GM19239 (cell line): ENCODE measurements at regions not wholly inside any gene's neighbourhood (a gene's known extent, or its start where the extent isn't known, plus 50 kb on each side); places are given as distances from the start of the nearest gene placed in this dataset.

Source experiments
- DNase-seq: peaks from one replicate; pipeline ENCODE4 v3.0.0; 2011; ENCODE audit warnings: low spot score; ENCODE audit not compliant: insufficient read length
- FAIRE-seq: peaks from 2 replicates; lab custom pipeline; 2011; peaks lifted over from hg19 to GRCh38; lab: Jason Lieb, UNC

DNA sequence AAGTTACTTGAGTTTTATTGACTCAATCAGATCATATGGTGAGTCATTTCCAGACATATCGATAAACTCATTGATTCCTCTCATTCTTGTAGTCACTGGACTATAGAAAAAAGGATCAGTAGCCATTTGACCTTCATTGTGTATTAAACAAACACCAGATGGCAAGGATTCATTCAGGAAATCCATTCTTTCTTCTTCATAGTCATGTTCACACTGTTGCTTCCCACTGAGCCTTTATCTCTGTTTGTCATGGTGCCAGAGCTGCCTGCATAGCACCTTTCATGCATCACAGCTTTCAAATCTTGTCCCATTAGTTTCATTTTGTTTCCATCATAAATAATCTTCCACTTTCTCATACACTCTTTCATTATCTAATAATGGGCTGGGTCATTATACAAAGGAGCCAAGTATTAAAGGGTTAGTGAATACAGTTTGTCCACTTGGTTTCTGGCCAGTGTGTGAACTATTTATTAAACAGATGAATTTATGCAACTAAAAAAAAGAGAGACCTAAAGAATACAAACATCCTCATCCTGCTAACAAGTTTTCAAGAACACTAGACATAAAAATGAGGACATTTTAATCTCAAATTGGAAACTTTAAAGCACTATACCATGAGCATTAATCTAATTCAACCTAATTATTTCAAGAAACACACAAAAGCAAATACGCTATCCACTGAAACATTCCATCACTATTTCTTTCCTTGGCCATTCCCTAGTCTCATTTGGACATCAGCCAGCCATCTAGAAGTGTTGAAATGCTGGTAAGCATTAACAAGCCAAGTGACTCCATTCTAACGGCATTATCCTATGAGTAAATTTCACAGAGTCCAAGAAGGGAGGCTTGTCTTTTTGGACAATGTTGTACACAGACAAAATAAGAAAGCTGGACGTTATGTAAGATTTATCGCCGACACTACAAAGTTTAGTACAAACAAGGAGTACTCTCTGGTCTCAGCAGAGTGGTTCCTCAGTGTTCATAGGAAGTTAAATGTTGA, 476.5 kb downstream of the FOXG1 start:
- FAIRE-seq (no peak), DNase-seq (no peak)

DNA sequence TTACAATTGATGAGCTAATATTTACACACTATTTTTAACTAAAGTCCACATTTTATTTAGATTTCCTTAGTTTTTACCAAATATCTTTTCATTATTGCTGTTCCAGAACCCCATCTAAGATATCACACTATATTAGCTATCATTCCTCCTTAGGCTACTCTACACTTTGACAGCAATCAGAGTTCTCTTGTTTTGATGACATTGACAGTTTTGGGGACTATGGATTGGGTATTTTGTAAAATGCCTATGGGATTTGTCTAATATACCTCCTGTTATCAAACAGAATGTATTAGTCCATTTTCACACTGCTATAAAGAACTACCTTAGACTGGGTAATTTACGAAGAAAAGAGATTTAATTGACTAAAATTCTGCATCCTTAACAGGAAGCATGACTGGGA, 489.1 kb downstream of the FOXG1 start:
- FAIRE-seq (no peak), DNase-seq (no peak)

- FAIRE-seq (no peak), DNase-seq (no peak)
Measured at GRCh38 chr14:29262979-29263378, 496.4 kb downstream of the FOXG1 start.

DNA sequence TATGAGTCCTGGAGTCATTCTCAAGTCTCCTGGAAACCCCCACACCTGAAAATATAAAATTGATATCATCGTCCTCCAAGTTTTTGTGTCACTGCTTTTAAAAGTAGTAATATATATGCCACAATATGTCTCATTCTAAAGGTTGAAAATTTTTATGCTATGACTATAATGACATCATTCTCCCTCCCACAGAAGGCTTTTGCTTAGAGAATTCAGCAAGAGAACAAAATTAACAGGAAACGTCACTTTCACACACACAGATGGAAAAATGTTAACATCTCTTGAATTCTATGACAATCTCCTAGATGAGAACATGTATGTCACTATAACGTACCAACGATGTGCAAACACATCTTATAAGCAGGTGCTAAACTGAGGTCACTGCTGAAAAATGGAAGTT, 498.3 kb downstream of the FOXG1 start:
- no peak for FAIRE-seq

DNA sequence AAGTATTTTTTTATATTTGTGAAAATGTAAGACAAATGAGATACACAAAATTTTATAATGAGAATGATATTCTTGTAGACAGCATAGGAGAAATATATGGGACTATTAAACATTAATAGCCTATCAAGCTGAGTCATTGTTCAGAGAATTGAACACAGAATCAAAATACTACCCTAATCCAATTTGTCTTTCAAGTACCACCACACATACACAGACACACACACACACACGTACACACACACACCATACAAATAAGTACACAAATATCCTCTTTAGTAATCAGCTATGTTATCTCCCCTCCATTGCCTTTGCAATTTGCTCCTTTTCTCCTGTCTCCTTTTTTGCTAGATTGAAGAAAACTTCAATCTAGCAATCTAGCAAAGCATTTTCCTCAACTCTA, 499.3 kb downstream of the FOXG1 start:
- no peak for FAIRE-seq

More for the DNA sequence above, 498.3 kb downstream of the FOXG1 start:
- DNase-seq: no peak

GRCh38 chr14:29271669-29272068, 505.1 kb downstream of the FOXG1 start:
- FAIRE-seq (no peak), DNase-seq (no peak)

More for the DNA sequence above, 499.3 kb downstream of the FOXG1 start:
- no peak for DNase-seq

- FAIRE-seq (no peak), DNase-seq (no peak)
Measured at GRCh38 chr14:29273513-29273912, 506.9 kb downstream of the FOXG1 start.

DNA sequence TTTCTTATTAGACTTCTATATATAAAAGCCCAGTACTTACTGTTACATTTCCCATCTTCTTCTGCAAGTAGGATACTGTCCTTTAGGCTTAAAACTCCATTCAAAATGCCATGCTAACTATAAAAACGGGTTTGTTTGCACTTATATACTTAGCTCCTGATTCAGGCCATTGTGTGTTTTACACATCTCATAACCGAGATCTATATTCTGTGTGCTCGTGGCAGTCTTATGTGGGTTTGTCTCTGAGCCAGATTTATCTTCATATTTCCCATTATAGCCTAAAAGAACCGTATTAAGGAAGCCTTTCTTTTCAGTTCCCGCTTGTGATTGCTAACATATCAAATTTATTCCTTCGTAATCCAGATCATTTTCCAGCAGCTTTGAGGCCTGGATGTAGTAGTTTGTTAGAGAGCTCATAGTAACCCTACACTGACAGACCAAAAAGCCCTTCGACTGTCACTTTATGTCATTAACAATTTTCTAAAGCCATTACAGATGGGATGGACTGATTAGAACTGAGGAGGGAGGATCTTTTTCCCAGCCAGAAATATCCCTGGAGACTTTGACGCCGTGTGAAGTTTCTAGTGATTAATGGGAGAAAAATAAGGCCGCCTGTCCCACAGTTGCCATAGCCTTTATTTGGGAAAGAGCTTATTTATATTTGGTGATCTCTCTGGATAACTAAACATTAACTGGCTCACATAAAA, 508.5 kb downstream of the FOXG1 start:
- DNase-seq (no peak), FAIRE-seq (no peak)

DNA sequence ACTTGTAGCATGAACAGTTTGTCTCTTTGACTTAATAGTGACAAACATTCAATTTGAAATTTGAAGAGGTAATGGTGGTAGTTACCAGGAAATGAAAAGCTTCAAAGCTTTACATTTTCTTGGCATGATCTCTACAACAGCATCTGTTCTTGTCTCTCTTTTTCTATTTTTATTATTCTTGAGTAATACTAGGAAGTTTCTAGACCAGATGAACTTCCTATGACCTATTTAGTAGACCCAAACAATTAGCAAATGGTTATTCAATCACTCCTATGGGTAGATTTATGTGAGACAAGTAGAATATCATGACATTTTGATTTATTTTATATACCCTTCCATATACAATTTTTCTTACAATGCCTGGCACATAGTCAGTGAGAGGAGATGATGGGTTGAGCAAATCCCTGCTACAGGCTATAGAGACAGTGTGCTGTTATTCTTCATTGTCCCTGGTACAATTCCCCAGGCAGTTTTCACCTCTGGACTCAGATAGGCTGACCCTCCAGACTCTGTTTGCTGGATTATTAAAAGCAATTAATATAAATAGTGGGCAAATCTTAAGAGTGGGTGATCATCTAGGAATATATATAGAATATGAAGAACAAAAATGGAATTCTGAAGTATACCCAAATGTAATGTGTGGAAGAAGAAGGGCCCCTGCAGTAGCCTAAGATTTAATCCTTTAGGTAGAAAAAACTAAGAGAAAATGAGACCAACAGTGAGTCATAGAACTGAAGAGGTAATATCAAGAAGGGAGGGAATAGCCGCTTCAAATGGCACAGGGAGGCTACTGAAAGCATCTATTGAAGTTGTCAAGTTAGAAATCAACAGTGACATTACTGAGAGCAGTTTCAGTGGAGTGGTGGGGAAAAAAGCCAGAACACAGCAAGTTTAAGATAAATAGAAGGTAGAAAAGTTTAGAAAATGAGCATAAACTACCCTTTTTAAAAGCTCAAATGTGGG, 512.0 kb downstream of the FOXG1 start:
- DNase-seq: no peak
- no peak for FAIRE-seq

- no peak for DNase-seq
- no peak for FAIRE-seq
Measured at GRCh38 chr14:29282169-29282568, 515.6 kb downstream of the FOXG1 start.

- DNase-seq: no peak
- FAIRE-seq: no peak
Measured at GRCh38 chr14:29290441-29290840, 523.9 kb downstream of the FOXG1 start.

GRCh38 chr14:29299372-29299771, 532.8 kb downstream of the FOXG1 start:
- DNase-seq (no peak), FAIRE-seq (no peak)

DNA sequence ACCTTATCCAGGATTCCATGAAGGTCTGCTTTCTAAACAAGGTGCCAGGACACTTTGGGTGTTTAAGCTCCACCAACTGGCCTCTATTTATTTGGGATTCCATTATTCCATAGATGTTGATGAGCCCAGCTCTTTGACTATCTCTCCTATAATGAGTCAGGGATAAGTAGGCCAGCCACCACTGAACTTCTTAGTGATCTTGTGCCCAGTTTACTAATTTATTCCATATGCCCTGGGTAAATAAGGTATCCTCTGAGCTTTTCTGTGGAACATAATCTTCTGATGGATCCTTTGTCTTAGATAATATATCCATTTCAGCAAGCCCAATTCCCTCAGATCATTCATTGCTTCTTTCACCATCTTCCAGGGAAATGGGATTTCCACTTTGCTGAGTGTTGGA, 535.0 kb downstream of the FOXG1 start:
- DNase-seq (no peak), FAIRE-seq (no peak)

DNA sequence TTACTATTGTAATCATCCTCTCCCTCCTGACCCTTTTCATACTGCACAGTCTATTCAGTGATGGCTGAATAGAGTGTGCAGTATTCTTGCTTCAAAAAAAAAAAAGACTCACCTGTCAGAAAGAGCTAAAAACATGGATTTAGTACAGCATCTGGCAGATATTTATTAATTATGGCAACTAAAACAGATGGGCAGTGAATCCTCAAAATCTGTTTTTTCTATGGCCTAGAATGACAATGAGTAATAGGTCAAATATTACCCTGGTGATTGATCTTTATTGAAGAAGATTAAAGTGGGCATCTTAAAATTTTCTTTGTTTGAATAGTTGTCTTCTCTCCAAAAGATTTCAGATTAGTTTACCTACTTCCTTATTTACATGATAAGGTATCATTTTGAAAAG, 543.6 kb downstream of the FOXG1 start:
- no peak for FAIRE-seq

DNA sequence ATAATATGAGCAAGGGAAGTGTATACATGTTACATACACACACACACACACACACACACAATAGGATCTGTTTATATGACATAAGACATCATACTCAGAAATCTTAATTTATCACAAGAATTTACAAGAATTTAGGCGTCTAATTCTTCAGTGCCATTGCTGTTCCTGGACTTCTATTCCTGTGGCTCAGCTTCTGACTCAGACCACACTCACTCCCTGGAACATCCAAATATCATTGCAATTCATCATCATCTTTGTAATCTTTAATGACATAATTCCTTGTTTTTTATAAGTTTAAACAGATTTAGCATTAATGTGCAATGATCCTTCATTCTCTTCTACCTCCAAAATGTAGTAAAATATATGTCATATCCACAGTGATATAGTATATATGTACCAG, 544.2 kb downstream of the FOXG1 start:
- no peak for FAIRE-seq

More for the DNA sequence above, 543.6 kb downstream of the FOXG1 start:
- no peak for DNase-seq

GRCh38 chr14:29311983-29312382, 545.4 kb downstream of the FOXG1 start:
- FAIRE-seq (no peak), DNase-seq (no peak)

More for the DNA sequence above, 544.2 kb downstream of the FOXG1 start:
- no peak for DNase-seq

GRCh38 chr14:29316936-29317335, 550.3 kb downstream of the FOXG1 start:
- DNase-seq (no peak), FAIRE-seq (no peak)

DNA sequence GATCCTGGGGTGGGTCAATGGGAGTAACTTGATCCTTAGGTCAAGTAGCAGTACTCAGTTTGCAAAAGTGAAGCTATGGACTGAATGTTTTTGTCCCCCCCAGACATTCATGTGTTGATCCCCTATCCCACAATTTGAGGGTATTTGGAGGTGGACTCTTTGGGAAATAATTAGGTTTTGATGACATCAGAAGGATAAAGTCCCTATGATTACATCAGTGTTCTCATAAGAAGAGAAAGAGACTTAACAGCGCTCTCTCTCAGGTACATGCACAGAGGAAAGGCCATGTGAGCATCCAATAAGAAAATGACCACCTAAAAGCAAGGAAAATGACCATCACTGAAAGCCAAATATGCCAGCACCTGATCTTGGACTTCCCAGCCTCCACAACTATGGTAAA, 550.8 kb downstream of the FOXG1 start:
- no peak for DNase-seq
- no peak for FAIRE-seq

GRCh38 chr14:29320286-29320685, 553.7 kb downstream of the FOXG1 start:
- FAIRE-seq (no peak), DNase-seq (no peak)

DNA sequence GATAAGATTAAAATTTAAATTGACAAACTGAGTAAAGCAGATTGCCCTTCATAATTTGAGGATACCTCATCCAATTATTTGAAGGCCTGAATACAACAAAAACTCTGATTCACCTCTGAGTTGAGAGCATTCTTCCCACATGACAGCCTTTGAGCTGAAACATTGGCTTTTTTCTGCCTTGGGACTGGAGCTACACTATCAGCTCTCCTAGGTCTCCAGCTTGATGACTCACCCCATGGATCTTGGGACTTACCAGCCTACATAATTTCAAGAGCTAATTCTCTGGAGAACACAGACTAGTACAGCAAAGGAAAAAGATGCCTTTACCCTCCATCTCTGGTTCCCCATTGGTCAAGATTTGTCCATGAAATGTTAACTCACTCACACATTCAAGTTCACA, 555.1 kb downstream of the FOXG1 start:
- no peak for DNase-seq
- FAIRE-seq: no peak
